ENCODE measurements at regions not wholly inside any gene's neighbourhood (a gene's known extent, or its start where the extent isn't known, plus 50 kb on each side); places are given as distances from the start of the nearest gene placed in this dataset.

- DNase-seq = no peak
Observed at GRCh38 chr2:187274146-187274545, 173.9 kb downstream of the CALCRL start.

- no peak for DNase-seq
Observed at GRCh38 chr2:187272255-187272654, 175.8 kb downstream of the CALCRL start.

GRCh38 chr2:187271825-187272224, 176.2 kb downstream of the CALCRL start:
- DNase-seq = no peak

- DNase-seq = no peak
Observed at GRCh38 chr2:187266645-187267044, 181.4 kb downstream of the CALCRL start.

- no peak for DNase-seq
Observed at GRCh38 chr2:187266147-187266546, 181.9 kb downstream of the CALCRL start.

GRCh38 chr2:187264612-187265011, 183.4 kb downstream of the CALCRL start:
- no peak for DNase-seq

- DNase-seq = no peak
Observed at GRCh38 chr2:187263675-187264560, 184.1 kb downstream of the CALCRL start.

- no peak for DNase-seq
Observed at GRCh38 chr2:187261705-187262104, 186.3 kb downstream of the CALCRL start.

- DNase-seq = no peak
Observed at GRCh38 chr2:187252063-187252462, 196.0 kb downstream of the CALCRL start.

GRCh38 chr2:187250137-187250536, 197.9 kb downstream of the CALCRL start:
- no peak for DNase-seq

- no peak for DNase-seq
Observed at GRCh38 chr2:187233811-187234210, 214.2 kb downstream of the CALCRL start.

- no peak for DNase-seq
Observed at GRCh38 chr2:187232749-187233148, 215.3 kb downstream of the CALCRL start.

- DNase-seq = no peak
Observed at GRCh38 chr2:187230088-187230487, 218.0 kb downstream of the CALCRL start.

- DNase-seq = no peak
Observed at GRCh38 chr2:187228986-187229385, 219.1 kb downstream of the CALCRL start.

- no peak for DNase-seq
Observed at GRCh38 chr2:187224989-187225388, 223.1 kb downstream of the CALCRL start.

GRCh38 chr2:187220071-187220470, 228.0 kb downstream of the CALCRL start:
- DNase-seq = no peak

GRCh38 chr2:187215532-187216240, 232.4 kb downstream of the CALCRL start:
- DNase-seq = no peak

GRCh38 chr2:187214306-187214705, 233.7 kb downstream of the CALCRL start:
- no peak for DNase-seq

- DNase-seq = no peak
Observed at GRCh38 chr2:187213798-187214197, 234.3 kb downstream of the CALCRL start.

- no peak for DNase-seq
Observed at GRCh38 chr2:187210726-187211125, 237.3 kb downstream of the CALCRL start.

- no peak for DNase-seq
Observed at GRCh38 chr2:187208199-187208785, 239.8 kb downstream of the CALCRL start.

GRCh38 chr2:187207126-187207525, 240.9 kb downstream of the CALCRL start:
- no peak for DNase-seq

- DNase-seq = no peak
Observed at GRCh38 chr2:187206471-187206870, 241.6 kb downstream of the CALCRL start.

GRCh38 chr2:187206071-187206470, 242.0 kb downstream of the CALCRL start:
- DNase-seq = no peak
